H1 (cell line): ENCODE measurements at regions not wholly inside any gene's neighbourhood (a gene's known extent, or its start where the extent isn't known, plus 50 kb on each side); places are given as distances from the start of the nearest gene placed in this dataset.

Experiments
- CTCF ChIA-PET: fragments of 300-600 bp; sonication (Branson Sonifier 250); formaldehyde crosslinking; loops from one replicate; lab custom pipeline; 2021; ENCODE audit not compliant: partially characterized antibody; lab: Charles Lee
- POLR2A ChIA-PET: fragments of 300-600 bp; sonication (Branson Sonifier 250); formaldehyde crosslinking; loops from one replicate; lab custom pipeline; 2021; ENCODE audit warnings: inconsistent platforms; ENCODE audit not compliant: partially characterized antibody; lab: Charles Lee
- DNase-seq, 2 experiments: peaks; one replicate each; pipeline versions ENCODE4 v3.0.0 to v3.0.0-alpha.2; 2010 to 2022; ENCODE audit warnings: low spot score in 2 of 2, low read depth in 1 of 2, mixed read lengths in 1 of 2
- FAIRE-seq: peaks from 2 replicates; lab custom pipeline; 2011; peaks lifted over from hg19 to GRCh38; lab: Jason Lieb, UNC
- H2AFZ ChIP-seq: 2 replicates; pipeline ENCODE4 v1.8.1; 2012; ENCODE audit warnings: low read length, inconsistent platforms
- H2AK5ac ChIP-seq: 2 replicates; pipeline ENCODE4 v1.6.1; 2013; ENCODE audit warnings: low read depth, low read length
- H2BK120ac ChIP-seq: replicated peaks from 2 replicates; pipeline ENCODE3; 2013; ENCODE audit warnings: low read depth, low read length, inconsistent platforms
- H2BK12ac ChIP-seq: 2 replicates; pipeline ENCODE4 v1.6.1; 2013; ENCODE audit warnings: low read depth, low read length
- H2BK15ac ChIP-seq: 2 replicates; pipeline ENCODE4 v1.6.1; 2013; ENCODE audit warnings: low read length
- H2BK20ac ChIP-seq: 2 replicates; pipeline ENCODE4 v1.6.1; 2013; ENCODE audit warnings: low read length
- H2BK5ac ChIP-seq: 2 replicates; pipeline ENCODE4 v1.6.1; 2013; ENCODE audit warnings: low read depth, low read length
- H3K14ac ChIP-seq: 2 replicates; pipeline ENCODE4 v1.6.1; 2013; ENCODE audit warnings: inconsistent platforms; ENCODE audit not compliant: insufficient read length
- H3K18ac ChIP-seq: 2 replicates; pipeline ENCODE4 v1.6.1; 2013; ENCODE audit warnings: low read length; ENCODE audit errors: extremely low read depth
- H3K23ac ChIP-seq: 2 replicates; pipeline ENCODE4 v1.6.1; 2013; ENCODE audit warnings: inconsistent platforms; ENCODE audit not compliant: insufficient read length
- H3K23me2 ChIP-seq: 2 replicates; pipeline ENCODE4 v1.6.1; 2013; ENCODE audit warnings: low read depth, low read length
- H3K27ac ChIP-seq: 2 replicates; pipeline ENCODE4 v1.6.1; 2011; ENCODE audit warnings: low read depth, low read length, inconsistent platforms
- H3K27me3 ChIP-seq, 4 experiments: replicated peaks in 1 of 4; 1 replicate in 1 of 4; 2 replicates in 3 of 4; pipeline versions ENCODE4 v1.6.1 to v1.8.1; 2011 to 2013; ENCODE audit warnings: low read length in 3 of 4, mild to moderate bottlenecking in 3 of 4, inconsistent platforms in 2 of 4, mixed read lengths in 2 of 4, moderate library complexity in 1 of 4; ENCODE audit not compliant: control insufficient read depth in 3 of 4, insufficient read depth in 3 of 4; ENCODE audit errors: extremely low read depth in 1 of 4
- H3K36me3 ChIP-seq, 4 experiments: 2 replicates each; pipeline versions ENCODE4 v1.6.1 to v1.8.1; 2011 to 2013; ENCODE audit warnings: mild to moderate bottlenecking in 4 of 4, low read length in 3 of 4, moderate library complexity in 2 of 4, control low read depth in 1 of 4, inconsistent platforms in 1 of 4; ENCODE audit not compliant: insufficient read depth in 4 of 4, control insufficient read depth in 2 of 4
- H3K4ac ChIP-seq: replicated peaks from 2 replicates; pipeline ENCODE3; 2013; ENCODE audit warnings: low read length, low read depth, mixed read lengths, inconsistent platforms; ENCODE audit not compliant: insufficient read length
- H3K4me1 ChIP-seq, 4 experiments: replicated peaks in 1 of 4; 1 replicate in 1 of 4; 2 replicates in 3 of 4; pipeline versions ENCODE4 v1.6.1 to v1.8.1; 2011 to 2013; ENCODE audit warnings: low read length in 3 of 4, inconsistent platforms in 2 of 4, mixed read lengths in 1 of 4; ENCODE audit not compliant: insufficient read depth in 4 of 4, control insufficient read depth in 3 of 4
- H3K4me2 ChIP-seq, 2 experiments: 2 replicates each; pipeline versions ENCODE4 v1.6.1 to v1.8.1; 2011 to 2013; ENCODE audit warnings: low read depth in 2 of 2, low read length in 2 of 2, control low read depth in 1 of 2, inconsistent platforms in 1 of 2, mild to moderate bottlenecking in 1 of 2; ENCODE audit not compliant: insufficient read depth in 1 of 2
- H3K4me3 ChIP-seq, 4 experiments: fragments of 200-600, 300-600 bp in 1 of 4; sonication (generic), shearing (Covaris generic), sonication (Bioruptor Twin) in 1 of 4; 2 replicates each; pipeline versions ENCODE4 v1.5.1 to v1.8.1; 2011 to 2016; ENCODE audit warnings: low read length in 4 of 4, low read depth in 3 of 4, control low read depth in 2 of 4, inconsistent platforms in 2 of 4, mild to moderate bottlenecking in 2 of 4, mixed read lengths in 1 of 4, moderate library complexity in 1 of 4; ENCODE audit not compliant: insufficient read depth in 2 of 4; ENCODE audit errors: extremely low read depth in 1 of 4
- H3K56ac ChIP-seq: replicated peaks from 2 replicates; pipeline ENCODE3; 2013; ENCODE audit warnings: low read depth, mild to moderate bottlenecking, mixed read lengths, low read length, inconsistent platforms; ENCODE audit not compliant: insufficient read length
- H3K79me1 ChIP-seq: 2 replicates; pipeline ENCODE4 v1.6.1; 2013; ENCODE audit warnings: low read depth, low read length, control low read depth
- H3K79me2 ChIP-seq, 2 experiments: 2 replicates each; pipeline versions ENCODE4 v1.6.1 to v1.8.1; 2012 to 2013; ENCODE audit warnings: low read length in 2 of 2, mild to moderate bottlenecking in 2 of 2, inconsistent platforms in 1 of 2; ENCODE audit not compliant: insufficient read depth in 2 of 2, control insufficient read depth in 1 of 2
- H3K9ac ChIP-seq, 4 experiments: replicated peaks in 1 of 4; 1 replicate in 1 of 4; 2 replicates in 3 of 4; pipeline versions ENCODE4 v1.6.1 to v1.8.1; 2011 to 2013; ENCODE audit warnings: low read depth in 3 of 4, low read length in 3 of 4, control low read depth in 2 of 4, mild to moderate bottlenecking in 2 of 4, moderate library complexity in 2 of 4, inconsistent platforms in 1 of 4; ENCODE audit errors: extremely low read depth in 1 of 4
- H3K9me3 ChIP-seq, 2 experiments: 2 replicates each; pipeline versions ENCODE4 v1.6.1 to v1.8.1; 2012 to 2013; ENCODE audit warnings: mild to moderate bottlenecking in 2 of 2, moderate library complexity in 2 of 2, control low read depth in 1 of 2, inconsistent platforms in 1 of 2, low read depth in 1 of 2, low read length in 1 of 2, mixed read lengths in 1 of 2; ENCODE audit not compliant: insufficient read depth in 2 of 2
- H4K20me1 ChIP-seq, 2 experiments: replicated peaks in 1 of 2; 2 replicates each; pipeline versions ENCODE3 to v1.8.1; 2011 to 2013; ENCODE audit warnings: inconsistent platforms in 2 of 2, low read length in 2 of 2, mild to moderate bottlenecking in 1 of 2; ENCODE audit not compliant: insufficient read depth in 2 of 2, control insufficient read depth in 1 of 2
- H4K5ac ChIP-seq: 2 replicates; pipeline ENCODE4 v1.6.1; 2013; ENCODE audit warnings: low read length, low read depth, mixed read lengths, inconsistent platforms; ENCODE audit not compliant: insufficient read length
- H4K8ac ChIP-seq: 2 replicates; pipeline ENCODE4 v1.8.0; 2013; ENCODE audit warnings: mild to moderate bottlenecking, moderate library complexity, low read length, inconsistent platforms; ENCODE audit not compliant: insufficient read depth; ENCODE audit errors: extremely low read depth
- H4K91ac ChIP-seq: replicated peaks from 2 replicates; pipeline ENCODE3; 2013; ENCODE audit warnings: low read length, mixed read lengths, inconsistent platforms; ENCODE audit not compliant: insufficient read length
- POLR2A ChIP-seq, 2 experiments: IDR thresholded peaks; 1 replicate in 1 of 2; 2 replicates in 1 of 2; pipeline ENCODE4 v1.6.1; 2011; ENCODE audit warnings: low read depth in 2 of 2, low read length in 2 of 2, mild to moderate bottlenecking in 2 of 2; ENCODE audit errors: control extremely low read depth in 1 of 2
- POU5F1 ChIP-seq: IDR thresholded peaks from 2 replicates; pipeline ENCODE4 v1.6.1; 2011; ENCODE audit warnings: low read depth, mild to moderate bottlenecking, low read length, moderate library complexity
- RAD21 ChIP-seq, 2 experiments: IDR thresholded peaks in 1 of 2; conservative IDR thresholded peaks in 1 of 2; 2 replicates each; pipeline ENCODE4 v1.6.1; 2011; ENCODE audit warnings: low read depth in 2 of 2, low read length in 2 of 2, improper control_type of control experiment in 1 of 2, inconsistent platforms in 1 of 2, mild to moderate bottlenecking in 1 of 2, moderate library complexity in 1 of 2
- WGBS, 2 experiments: shearing (Covaris generic) in 1 of 2; methylation state at CpG; one replicate each; pipeline versions ENCODE4 v1.1.6 to v1.1.7; 2013 to 2015; ENCODE audit warnings: low lambda C conversion rate in 2 of 2, mixed read lengths in 2 of 2, inconsistent platforms in 1 of 2, low coverage in 1 of 2, missing lambda C conversion rate in 1 of 2; ENCODE audit not compliant: insufficient replicate concordance in 2 of 2, insufficient coverage in 1 of 2, insufficient read length in 1 of 2; ENCODE audit errors: extremely low coverage in 1 of 2, missing lambda C conversion rate in 1 of 2; 5-methylcytosine and 5-hydroxymethylcytosine counted together

- no peak for TF ChIP-seq RAD21 (IDR thresholded peaks at IDR 0.05 in 1 of 2, conservative IDR thresholded peaks at IDR 0.05 in 1 of 2; ENCODE audit: low read depth in 2 of 2, low read length in 2 of 2)
- TF ChIP-seq POU5F1 = no peak
- no peak for TF ChIP-seq POLR2A (IDR thresholded peaks at IDR 0.05; ENCODE audit: control extremely low read depth in 1 of 2, low read depth in 2 of 2, low read length in 2 of 2)
- TF ChIP-seq, all 59 proteins: peak for 0
- Histone ChIP-seq H3K18ac (no peak overlapping the region), H3K79me1 (no peaks in the 10 kb centered on the region), H3K4me2 (no peak overlapping the region), H3K14ac (no peak overlapping the region), H3K56ac (no peak overlapping the region), H3K4me3 (no peak overlapping the region), H3K4ac (no peak overlapping the region), H3K36me3 (no peaks in the 10 kb centered on the region), H2BK20ac (no peak overlapping the region), H2BK15ac (no peak overlapping the region), H4K8ac (no peak overlapping the region), H3K27ac (no peak overlapping the region), H2BK12ac (no peak overlapping the region), H3K23ac (no peak overlapping the region), H3K27me3 (no peaks in the 10 kb centered on the region), H3K23me2 (no peaks in the 10 kb centered on the region), H3K9ac (no peak overlapping the region), H4K20me1 (no peaks in the 10 kb centered on the region), H4K5ac (no peak overlapping the region), H3K4me1 (no peaks in the 10 kb centered on the region; a peak in 1 of 7 replicates), H3K79me2 (no peaks in the 10 kb centered on the region), H4K91ac (no peak overlapping the region), H2AFZ (no peak overlapping the region), H2AK5ac (no peak overlapping the region), H3K9me3 (peaks cover 0 to 2% of the 10 kb centered on the region in 2 experiments; a peak in 1 of 4 replicates), H2BK5ac (no peak overlapping the region), H2BK120ac (no peak overlapping the region)
- ChIA-PET CTCF (no interaction called here), POLR2A (no interaction called here)
- WGBS, 2 experiments = 87% methylated on average over 3 of the region's 3 CpGs; no CpG with 5 or more reads in 1 of the 2 experiments
- DNase-seq (no peak), FAIRE-seq (no peak)
Observed at GRCh38 chr10:3354174-3354900, 181.8 kb upstream of the PITRM1 start.
